GM12878 (cell line): ENCODE measurements at regions not wholly inside any gene's neighbourhood (a gene's known extent, or its start where the extent isn't known, plus 50 kb on each side); places are given as distances from the start of the nearest gene placed in this dataset.

ENCODE experiments used
- ATAC-seq: fragments of 200-7000 bp; cut with Tn5 transposase; 3 replicates; pipeline ENCODE4 v1.9.1; 2020; ENCODE audit warnings: mild to moderate bottlenecking, moderate library complexity
- BruUV-seq: library from RNA; stranded (reverse); fragments of 400-500 nt; replicated peaks from 2 replicates; lab custom pipeline; 2021; lab: Mats Ljungman, UMichigan
- CTCF ChIA-PET: fragments of 300-600 bp; sonication (Branson Sonifier 250); formaldehyde crosslinking; extraction: SDS; loops from one replicate; lab custom pipeline; 2021; ENCODE audit warnings: inconsistent platforms; lab: Yijun Ruan, JAX
- POLR2A ChIA-PET: fragments of 350-600 bp; formaldehyde crosslinking; extraction: SDS; loops from one replicate; lab custom pipeline; 2021; ENCODE audit warnings: inconsistent platforms; lab: Charles Lee
- RAD21 ChIA-PET: fragments of 300-600 bp; sonication (Branson Sonifier 250); formaldehyde crosslinking; loops from one replicate; lab custom pipeline; 2023; ENCODE audit warnings: antibody characterized with exemption; ENCODE audit not compliant: unreplicated experiment; lab: Charles Lee
- SMC1A ChIA-PET: fragments of 300-600 bp; sonication (Branson Sonifier 250); formaldehyde crosslinking; loops from one replicate; lab custom pipeline; 2023; ENCODE audit not compliant: unreplicated experiment, uncharacterized antibody; lab: Charles Lee
- DNase-seq: peaks from one replicate; pipeline ENCODE4 v3.0.0-alpha.2; 2011; ENCODE audit warnings: low read depth, low spot score
- FAIRE-seq: peaks from 3 replicates; lab custom pipeline; 2011; peaks lifted over from hg19 to GRCh38; lab: Jason Lieb, UNC
- H2AFZ ChIP-seq: 2 replicates; pipeline ENCODE4 v1.6.0; 2011; ENCODE audit warnings: low read depth, low read length, control low read depth; ENCODE audit not compliant: control insufficient read depth
- H3K27ac ChIP-seq: 2 replicates; pipeline ENCODE4 v1.5.1; 2011; ENCODE audit warnings: control low read depth; ENCODE audit not compliant: control insufficient read depth, insufficient read depth
- H3K27me3 ChIP-seq, 2 experiments: replicated peaks in 1 of 2; 2 replicates each; pipeline versions ENCODE4 v1.6.0 to v1.6.1; 2011; ENCODE audit warnings: low read length in 1 of 2; ENCODE audit not compliant: control insufficient read depth in 2 of 2, insufficient read depth in 2 of 2
- H3K36me3 ChIP-seq, 2 experiments: 2 replicates each; pipeline ENCODE4 v1.5.1; 2011; ENCODE audit warnings: low read length in 1 of 2; ENCODE audit not compliant: control insufficient read depth in 2 of 2, insufficient read depth in 2 of 2
- H3K4me1 ChIP-seq: 2 replicates; pipeline ENCODE4 v1.6.1; 2011; ENCODE audit warnings: mild to moderate bottlenecking, low read length, moderate library complexity, mixed read lengths; ENCODE audit not compliant: control insufficient read depth, insufficient read depth
- H3K4me2 ChIP-seq: 2 replicates; pipeline ENCODE4 v1.6.0; 2011; ENCODE audit warnings: control low read depth; ENCODE audit not compliant: control insufficient read depth, insufficient read depth
- H3K4me3 ChIP-seq: fragments of 200-600 bp; sonication (generic); 2 replicates; pipeline ENCODE4 v1.5.1; 2016
- H3K79me2 ChIP-seq: 2 replicates; pipeline ENCODE4 v1.6.0; 2011; ENCODE audit warnings: low read length; ENCODE audit not compliant: control insufficient read depth, insufficient read depth
- H3K9ac ChIP-seq: 2 replicates; pipeline ENCODE4 v1.8.0; 2011; ENCODE audit warnings: low read length, control low read depth, mixed read lengths; ENCODE audit not compliant: control insufficient read depth, insufficient read depth
- H3K9me3 ChIP-seq: replicated peaks from 3 replicates; pipeline ENCODE4 v1.5.1; 2011; ENCODE audit warnings: mild to moderate bottlenecking, low read length; ENCODE audit not compliant: control insufficient read depth, insufficient read depth
- H4K20me1 ChIP-seq: 2 replicates; pipeline ENCODE4 v1.6.0; 2011; ENCODE audit not compliant: control insufficient read depth, insufficient read depth
- ATF2 ChIP-seq: IDR thresholded peaks from 2 replicates; pipeline ENCODE4 v1.6.1; 2012; ENCODE audit warnings: low read length, inconsistent platforms
- ATF3 ChIP-seq: IDR thresholded peaks from 2 replicates; pipeline ENCODE4 v1.6.1; 2011; ENCODE audit warnings: low read depth, mild to moderate bottlenecking, low read length, moderate library complexity, borderline replicate concordance; ENCODE audit errors: extremely low read depth
- ATF7 ChIP-seq: fragments of 450-650 bp; IDR thresholded peaks from 2 replicates; pipeline ENCODE4 v1.6.1; 2016; ENCODE audit warnings: low read depth, mild to moderate bottlenecking
- FOS ChIP-seq: IDR thresholded peaks from 3 replicates; pipeline ENCODE4 v1.6.1; 2011; ENCODE audit warnings: borderline replicate concordance; ENCODE audit not compliant: insufficient read length; ENCODE audit errors: extremely low read depth
- GABPA ChIP-seq: IDR thresholded peaks from 2 replicates; pipeline ENCODE4 v1.6.1; 2014; ENCODE audit warnings: antibody characterized with exemption, low read depth, mild to moderate bottlenecking, inconsistent platforms
- HSF1 ChIP-seq: fragments of 150-350 bp; IDR thresholded peaks from 2 replicates; pipeline ENCODE4 v1.6.1; 2014; ENCODE audit warnings: mild to moderate bottlenecking, low read depth, low read length
- IKZF1 ChIP-seq: fragments of 450-650 bp; conservative IDR thresholded peaks from 2 replicates; pipeline ENCODE4 v1.6.1; 2017; ENCODE audit warnings: antibody characterized with exemption, mild to moderate bottlenecking
- IRF4 ChIP-seq: IDR thresholded peaks from 2 replicates; pipeline ENCODE4 v1.6.1; 2011; ENCODE audit warnings: low read depth, low read length
- MAX ChIP-seq: IDR thresholded peaks from 2 replicates; pipeline ENCODE4 v1.6.1; 2012; ENCODE audit warnings: low read depth, low read length, improper control_type of control experiment
- MTA3 ChIP-seq: IDR thresholded peaks from 2 replicates; pipeline ENCODE4 v1.6.1; 2012; ENCODE audit warnings: low read length, inconsistent platforms, borderline replicate concordance
- NFIC ChIP-seq: IDR thresholded peaks from 2 replicates; pipeline ENCODE4 v1.6.1; 2012; ENCODE audit warnings: low read depth, mild to moderate bottlenecking, inconsistent platforms, low read length, moderate library complexity
- RAD21 ChIP-seq: IDR thresholded peaks from 2 replicates; pipeline ENCODE4 v1.6.1; 2011; ENCODE audit warnings: mild to moderate bottlenecking, low read depth, low read length, moderate library complexity; ENCODE audit not compliant: insufficient read depth
- SREBF1 ChIP-seq: IDR thresholded peaks from 2 replicates; pipeline ENCODE4 v1.6.1; 2012; ENCODE audit warnings: mild to moderate bottlenecking, low read length
- SRF ChIP-seq, 2 experiments: IDR thresholded peaks; 2 replicates each; pipeline ENCODE4 v1.6.1; 2011; ENCODE audit warnings: low read depth in 2 of 2, low read length in 2 of 2, mild to moderate bottlenecking in 1 of 2, moderate library complexity in 1 of 2
- TBL1XR1 ChIP-seq: IDR thresholded peaks from 2 replicates; pipeline ENCODE4 v1.6.1; 2012; ENCODE audit warnings: low read depth, low read length, improper control_type of control experiment
- TCF12 ChIP-seq: IDR thresholded peaks from 2 replicates; pipeline ENCODE4 v1.6.1; 2011; ENCODE audit warnings: low read depth, mild to moderate bottlenecking, low read length
- WGBS: methylation state at CpG from one replicate; pipeline ENCODE4 v1.1.6; 2016; ENCODE audit warnings: low lambda C conversion rate; ENCODE audit not compliant: insufficient replicate concordance, insufficient coverage; ENCODE audit errors: missing lambda C conversion rate; 5-methylcytosine and 5-hydroxymethylcytosine counted together
- in situ Hi-C: fragments of 300-500 bp; cut with MboI; formaldehyde crosslinking; loops from 9 replicates; pipeline ENCODE4 v1.14.3; 2018; ENCODE audit warnings: mixed read lengths
- intact Hi-C: fragments of 100-400 bp; cut with micrococcal nuclease; formaldehyde crosslinking; loops from one replicate; pipeline ENCODE4 v1.14.2; 2022; ENCODE audit not compliant: unreplicated experiment

- no peak for DNase-seq
- ChIA-PET CTCF (no interaction called here), POLR2A (no interaction called here), RAD21 (no interaction called here), SMC1A (no interaction called here)
- no peak overlapping the region for H2AFZ ChIP-seq
- no peaks in the 10 kb centered on the region for H3K4me1 ChIP-seq
- H3K27me3 ChIP-seq = no peaks in the 10 kb centered on the region
- H3K27ac ChIP-seq = no peak overlapping the region
- no peak overlapping the region for H3K4me3 ChIP-seq
- no TSS peak for BruUV-seq
- in situ Hi-C loops (no loop called here), intact Hi-C loops (no loop called here)
- FAIRE-seq = no peak
- H3K79me2 ChIP-seq = no peaks in the 10 kb centered on the region
- no peak overlapping the region for H3K4me2 ChIP-seq
- ATAC-seq = no peak
- H3K9me3 ChIP-seq = no peaks in the 10 kb centered on the region
- H3K36me3 ChIP-seq = no peaks in the 10 kb centered on the region
- TF ChIP-seq FOS (no peak), GABPA (no peak), MAX (no peak), IRF4 (no peak), ATF2 (no peak), SRF (IDR thresholded peaks at IDR 0.05; ENCODE audit: low read depth in 2 of 2, low read length in 2 of 2) (no peak), TBL1XR1 (no peak), IKZF1 (no peak), ATF7 (no peak), ATF3 (no peak), TCF12 (no peak), MTA3 (no peak), NFIC (no peak), HSF1 (no peak), RAD21 (no peak), SREBF1 (no peak)
- no peak overlapping the region for H3K9ac ChIP-seq
- H4K20me1 ChIP-seq = no peaks in the 10 kb centered on the region
- WGBS = 92% methylated on average over 2 of the region's 2 CpGs
These were observed 604.6 kb downstream of the MRPL39 start for GRCh38 chr21:25002676-25003075.
